C4-2B (cell line): ENCODE measurements at regions not wholly inside any gene's neighbourhood (a gene's known extent, or its start where the extent isn't known, plus 50 kb on each side); places are given as distances from the start of the nearest gene placed in this dataset.

Source experiments
- H3K27ac ChIP-seq: fragments of 450-650 bp; 2 replicates; pipeline ENCODE4 v1.5.1; 2017
- ZFX ChIP-seq: fragments of 450-650 bp; IDR thresholded peaks from 2 replicates; pipeline ENCODE4 v1.6.1; 2017
- TF ChIP-seq, protein P1 (sequence below): fragments of 450-650 bp; conservative IDR thresholded peaks from 2 replicates; pipeline ENCODE4 v1.5.1; 2017; ENCODE audit warnings: mild to moderate bottlenecking

- H3K27ac ChIP-seq: no peak overlapping the region
- TF ChIP-seq, protein P1, sequence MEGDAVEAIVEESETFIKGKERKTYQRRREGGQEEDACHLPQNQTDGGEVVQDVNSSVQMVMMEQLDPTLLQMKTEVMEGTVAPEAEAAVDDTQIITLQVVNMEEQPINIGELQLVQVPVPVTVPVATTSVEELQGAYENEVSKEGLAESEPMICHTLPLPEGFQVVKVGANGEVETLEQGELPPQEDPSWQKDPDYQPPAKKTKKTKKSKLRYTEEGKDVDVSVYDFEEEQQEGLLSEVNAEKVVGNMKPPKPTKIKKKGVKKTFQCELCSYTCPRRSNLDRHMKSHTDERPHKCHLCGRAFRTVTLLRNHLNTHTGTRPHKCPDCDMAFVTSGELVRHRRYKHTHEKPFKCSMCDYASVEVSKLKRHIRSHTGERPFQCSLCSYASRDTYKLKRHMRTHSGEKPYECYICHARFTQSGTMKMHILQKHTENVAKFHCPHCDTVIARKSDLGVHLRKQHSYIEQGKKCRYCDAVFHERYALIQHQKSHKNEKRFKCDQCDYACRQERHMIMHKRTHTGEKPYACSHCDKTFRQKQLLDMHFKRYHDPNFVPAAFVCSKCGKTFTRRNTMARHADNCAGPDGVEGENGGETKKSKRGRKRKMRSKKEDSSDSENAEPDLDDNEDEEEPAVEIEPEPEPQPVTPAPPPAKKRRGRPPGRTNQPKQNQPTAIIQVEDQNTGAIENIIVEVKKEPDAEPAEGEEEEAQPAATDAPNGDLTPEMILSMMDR: no peak
- TF ChIP-seq ZFX: no peak
Observed at GRCh38 chr1:198889749-198890148, 250.9 kb downstream of the PTPRC start.

GRCh38 chr1:198890214-198890930 is 251.5 kb downstream of the PTPRC start:
- no peak for TF ChIP-seq ZFX
- TF ChIP-seq, protein P1: no peak
- no peak overlapping the region for H3K27ac ChIP-seq

- TF ChIP-seq ZFX: no peak
- TF ChIP-seq, protein P1: no peak
- H3K27ac ChIP-seq: no peak overlapping the region
Observed at GRCh38 chr1:198892065-198892464, 253.2 kb downstream of the PTPRC start.

GRCh38 chr1:198893141-198893540 is 254.3 kb downstream of the PTPRC start:
- no peak for TF ChIP-seq ZFX
- TF ChIP-seq, protein P1: no peak
- H3K27ac ChIP-seq: no peak overlapping the region

GRCh38 chr1:198893763-198894444 is 255.1 kb downstream of the PTPRC start:
- no peak overlapping the region for H3K27ac ChIP-seq
- no peak for TF ChIP-seq ZFX
- TF ChIP-seq, protein P1: no peak

DNA sequence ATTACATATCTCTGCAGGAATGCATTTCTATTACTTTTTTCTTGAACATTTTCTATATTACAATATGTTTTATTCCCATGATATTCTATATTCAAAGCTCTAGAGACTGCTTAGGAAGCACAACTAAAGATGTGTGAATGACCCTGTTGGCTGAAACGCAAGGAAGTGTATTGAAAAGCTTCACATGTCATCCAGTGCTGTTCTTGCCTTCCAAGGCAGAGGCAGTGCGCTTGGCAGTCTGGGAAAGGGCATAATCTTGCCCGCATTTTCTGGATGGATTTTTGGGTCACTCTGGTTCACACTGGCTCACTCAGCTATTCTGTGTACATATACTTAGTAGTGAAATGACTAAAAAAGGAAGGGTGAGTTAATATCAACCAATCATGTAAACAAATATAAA is 262.4 kb downstream of the PTPRC start:
- no peak overlapping the region for H3K27ac ChIP-seq
- no peak for TF ChIP-seq ZFX
- TF ChIP-seq, protein P1: no peak

- H3K27ac ChIP-seq: no peak overlapping the region
- TF ChIP-seq, protein P1: no peak
- no peak for TF ChIP-seq ZFX
Observed at GRCh38 chr1:198902655-198903054, 263.8 kb downstream of the PTPRC start.
